Smooth muscle cell (in vitro differentiated cells): ENCODE measurements at regions not wholly inside any gene's neighbourhood (a gene's known extent, or its start where the extent isn't known, plus 50 kb on each side); places are given as distances from the start of the nearest gene placed in this dataset.

Experiments used
- DNase-seq: peaks from one replicate; lab custom pipeline; 2025; ENCODE audit not compliant: unreplicated experiment; lab: John Stamatoyannopoulos, UW
- H2AFZ ChIP-seq: fragments of 200-600 bp; sonication (generic); 2 replicates; pipeline ENCODE4 v1.6.0; 2016; ENCODE audit warnings: antibody characterized with exemption, low read depth, mild to moderate bottlenecking
- H3F3A ChIP-seq: fragments of 200-600 bp; sonication (generic); 2 replicates; pipeline ENCODE4 v1.6.0; 2017; ENCODE audit warnings: antibody characterized with exemption, low read depth
- H3K27ac ChIP-seq: fragments of 200-600 bp; sonication (generic); 2 replicates; pipeline ENCODE4 v1.5.1; 2016; ENCODE audit warnings: low read depth, mild to moderate bottlenecking
- H3K27me3 ChIP-seq: fragments of 200-600 bp; sonication (generic); 2 replicates; pipeline ENCODE4 v1.6.1; 2016; ENCODE audit warnings: low read depth, mild to moderate bottlenecking
- H3K36me3 ChIP-seq: fragments of 200-600 bp; sonication (generic); 2 replicates; pipeline ENCODE4 v1.5.1; 2016; ENCODE audit warnings: low read depth
- H3K4me1 ChIP-seq: fragments of 200-600 bp; sonication (generic); 2 replicates; pipeline ENCODE4 v1.5.1; 2016; ENCODE audit warnings: low read depth
- H3K4me2 ChIP-seq: fragments of 200-600 bp; sonication (generic); 2 replicates; pipeline ENCODE4 v1.6.0; 2016; ENCODE audit warnings: mild to moderate bottlenecking
- H3K4me3 ChIP-seq: fragments of 200-600 bp; sonication (generic); 2 replicates; pipeline ENCODE4 v1.5.1; 2016; ENCODE audit warnings: mild to moderate bottlenecking
- H3K79me2 ChIP-seq: fragments of 200-600 bp; sonication (generic); 2 replicates; pipeline ENCODE4 v1.6.0; 2016; ENCODE audit warnings: low read depth, mild to moderate bottlenecking
- H3K9ac ChIP-seq: fragments of 200-600 bp; sonication (generic); 2 replicates; pipeline ENCODE4 v1.6.0; 2016; ENCODE audit warnings: low read depth
- H3K9me3 ChIP-seq: fragments of 200-600 bp; sonication (generic); replicated peaks from 2 replicates; pipeline ENCODE4 v1.5.1; 2016; ENCODE audit warnings: low read depth
- H4K20me1 ChIP-seq: fragments of 200-600 bp; sonication (generic); 2 replicates; pipeline ENCODE4 v1.6.0; 2016; ENCODE audit warnings: low read depth
- WGBS: methylation state at CpG from one replicate; pipeline ENCODE4 v1.1.7; 2016; ENCODE audit warnings: low lambda C conversion rate; 5-methylcytosine and 5-hydroxymethylcytosine counted together
- TF ChIP-seq, protein P1 (sequence below): fragments of 200-600 bp; sonication (generic); IDR thresholded peaks from 2 replicates; pipeline ENCODE4 v1.5.1; 2017; ENCODE audit warnings: borderline replicate concordance, mild to moderate bottlenecking, antibody characterized with exemption; ENCODE audit not compliant: insufficient read depth, poor library complexity, severe bottlenecking

DNA sequence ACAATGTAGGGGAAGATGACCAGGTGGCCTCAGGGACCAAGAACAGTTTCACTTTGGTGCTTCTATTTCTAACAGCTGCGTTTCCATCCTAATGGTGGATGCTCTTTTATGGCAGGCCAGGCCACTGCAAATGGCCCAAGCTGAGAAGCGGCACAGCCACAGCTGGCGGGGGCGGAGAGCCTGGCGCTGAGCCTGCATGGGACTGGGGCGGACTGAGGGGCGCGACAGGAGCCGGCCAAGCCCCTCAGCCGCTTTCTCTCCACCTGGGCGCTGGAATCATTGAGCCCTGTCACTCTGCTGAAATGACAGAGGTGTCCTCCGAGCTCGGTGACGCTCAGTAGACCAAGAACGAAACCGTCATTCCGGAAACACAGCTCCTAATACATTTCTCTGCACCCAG is 317.3 kb upstream of the PDE4D start:
- no peak overlapping the region for H3K4me3 ChIP-seq
- no peaks in the 10 kb centered on the region for H3K4me1 ChIP-seq
- no peaks in the 10 kb centered on the region for H3K27me3 ChIP-seq
- H3K9ac ChIP-seq = no peak overlapping the region
- H3K36me3 ChIP-seq = no peaks in the 10 kb centered on the region
- no peak overlapping the region for H3K4me2 ChIP-seq
- H2AFZ ChIP-seq = no peak overlapping the region
- H3K27ac ChIP-seq = no peak overlapping the region
- TF ChIP-seq, protein P1, sequence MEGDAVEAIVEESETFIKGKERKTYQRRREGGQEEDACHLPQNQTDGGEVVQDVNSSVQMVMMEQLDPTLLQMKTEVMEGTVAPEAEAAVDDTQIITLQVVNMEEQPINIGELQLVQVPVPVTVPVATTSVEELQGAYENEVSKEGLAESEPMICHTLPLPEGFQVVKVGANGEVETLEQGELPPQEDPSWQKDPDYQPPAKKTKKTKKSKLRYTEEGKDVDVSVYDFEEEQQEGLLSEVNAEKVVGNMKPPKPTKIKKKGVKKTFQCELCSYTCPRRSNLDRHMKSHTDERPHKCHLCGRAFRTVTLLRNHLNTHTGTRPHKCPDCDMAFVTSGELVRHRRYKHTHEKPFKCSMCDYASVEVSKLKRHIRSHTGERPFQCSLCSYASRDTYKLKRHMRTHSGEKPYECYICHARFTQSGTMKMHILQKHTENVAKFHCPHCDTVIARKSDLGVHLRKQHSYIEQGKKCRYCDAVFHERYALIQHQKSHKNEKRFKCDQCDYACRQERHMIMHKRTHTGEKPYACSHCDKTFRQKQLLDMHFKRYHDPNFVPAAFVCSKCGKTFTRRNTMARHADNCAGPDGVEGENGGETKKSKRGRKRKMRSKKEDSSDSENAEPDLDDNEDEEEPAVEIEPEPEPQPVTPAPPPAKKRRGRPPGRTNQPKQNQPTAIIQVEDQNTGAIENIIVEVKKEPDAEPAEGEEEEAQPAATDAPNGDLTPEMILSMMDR = no peak
- H3K9me3 ChIP-seq = no peaks in the 10 kb centered on the region
- no peaks in the 10 kb centered on the region for H3F3A ChIP-seq
- DNase-seq = no peak
- no peaks in the 10 kb centered on the region for H3K79me2 ChIP-seq
- no peaks in the 10 kb centered on the region for H4K20me1 ChIP-seq
- WGBS = 91% methylated on average over 17 of the region's 17 CpGs

DNA sequence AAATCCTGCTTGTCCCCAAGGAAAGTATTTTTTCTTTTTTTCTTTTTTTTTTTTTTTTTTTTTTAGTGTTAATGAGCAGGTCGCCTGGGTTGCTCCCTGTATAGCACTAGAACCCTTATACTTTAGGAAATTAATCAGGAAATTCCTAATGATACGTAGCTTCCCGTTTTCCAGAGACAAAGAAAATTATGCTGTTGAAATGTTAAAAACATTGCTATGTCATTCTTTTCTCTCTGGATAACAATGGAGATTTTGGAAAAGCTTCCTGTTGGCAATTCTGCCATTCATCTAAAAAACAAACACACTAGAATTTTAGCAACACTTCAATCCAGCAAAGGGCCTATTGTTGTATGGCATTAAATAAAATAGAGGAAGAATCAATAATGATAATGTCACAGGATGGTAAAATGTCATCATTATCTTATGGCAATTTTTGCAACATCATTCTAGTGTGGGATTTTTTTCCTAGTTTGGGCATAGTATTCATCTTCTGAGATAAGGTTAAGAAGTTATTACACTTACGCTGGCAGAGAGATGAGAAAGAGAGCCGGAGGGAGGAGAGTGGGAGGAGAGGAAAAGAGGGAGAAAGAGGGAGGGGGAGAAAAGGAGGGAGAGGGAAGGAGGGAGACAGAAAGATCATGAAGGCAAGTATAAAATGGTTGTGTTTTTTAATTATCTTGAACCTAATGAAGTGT is 315.8 kb upstream of the PDE4D start:
- H3K79me2 ChIP-seq = no peaks in the 10 kb centered on the region
- H3K27me3 ChIP-seq = no peaks in the 10 kb centered on the region
- 47% methylated on average over 5 of the region's 5 CpGs for WGBS
- H3K4me1 ChIP-seq = no peaks in the 10 kb centered on the region
- no peaks in the 10 kb centered on the region for H3F3A ChIP-seq
- H3K4me3 ChIP-seq = no peak overlapping the region
- TF ChIP-seq, protein P1 = no peak
- peak overlapping the region; percentile 68 for H2AFZ ChIP-seq
- H3K9me3 ChIP-seq = no peaks in the 10 kb centered on the region
- DNase-seq = no peak
- H4K20me1 ChIP-seq = no peaks in the 10 kb centered on the region
- no peak overlapping the region for H3K27ac ChIP-seq
- no peak overlapping the region for H3K4me2 ChIP-seq
- no peaks in the 10 kb centered on the region for H3K36me3 ChIP-seq
- H3K9ac ChIP-seq = no peak overlapping the region

DNA sequence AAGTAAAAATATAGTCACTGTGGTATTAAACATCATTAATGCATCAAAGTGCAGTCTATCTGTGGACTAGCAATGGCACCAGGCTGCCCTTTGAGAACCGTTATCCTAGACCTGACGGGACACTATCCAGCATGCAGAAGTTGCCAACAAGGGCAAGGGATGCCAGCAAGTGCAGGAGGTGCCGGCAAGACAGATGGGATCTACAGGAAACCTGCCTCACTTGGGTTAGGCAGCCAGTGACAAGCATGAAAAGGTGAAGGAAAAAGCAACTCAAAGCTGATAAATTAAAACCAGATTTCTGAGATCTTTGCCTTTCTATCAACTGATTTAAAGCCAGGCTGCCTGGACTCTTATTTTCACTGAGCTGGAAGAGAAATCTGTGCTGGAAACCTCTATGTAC is 315.2 kb upstream of the PDE4D start:
- TF ChIP-seq, protein P1 = no peak
- Histone ChIP-seq H3F3A (no peaks in the 10 kb centered on the region), H3K4me3 (no peak overlapping the region), H3K9me3 (no peaks in the 10 kb centered on the region), H4K20me1 (no peaks in the 10 kb centered on the region), H3K9ac (no peak overlapping the region), H3K36me3 (no peaks in the 10 kb centered on the region), H3K27me3 (no peaks in the 10 kb centered on the region), H3K4me1 (no peaks in the 10 kb centered on the region), H3K27ac (no peak overlapping the region), H2AFZ (no peak overlapping the region), H3K79me2 (no peaks in the 10 kb centered on the region), H3K4me2 (no peak overlapping the region)
- WGBS = 87% methylated on average over 3 of the region's 3 CpGs
- DNase-seq = no peak

DNA sequence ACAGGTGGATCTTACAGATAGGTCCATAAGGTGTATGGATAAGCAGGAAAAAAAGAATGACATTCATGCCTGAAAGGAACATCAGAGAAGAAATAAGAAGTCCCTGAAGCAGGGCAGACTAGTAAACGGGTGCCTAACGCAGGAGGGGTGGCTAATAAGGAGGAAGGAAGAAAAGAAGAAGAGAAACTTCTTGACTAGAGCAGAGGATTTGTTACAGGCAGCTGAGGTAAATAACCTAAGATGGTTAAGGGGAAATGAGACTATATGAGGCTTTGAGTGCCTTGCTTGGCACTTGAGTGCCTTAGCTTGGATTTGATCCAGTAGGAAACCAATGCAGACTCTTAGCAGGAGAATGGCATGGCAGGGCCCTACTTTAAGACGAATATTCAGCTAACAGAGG is 313.5 kb upstream of the PDE4D start:
- no peak overlapping the region for H3K9ac ChIP-seq
- no peaks in the 10 kb centered on the region for H3F3A ChIP-seq
- H4K20me1 ChIP-seq = no peaks in the 10 kb centered on the region
- H2AFZ ChIP-seq = no peak overlapping the region
- H3K9me3 ChIP-seq = no peaks in the 10 kb centered on the region
- WGBS = 82% methylated on average over 3 of the region's 3 CpGs
- H3K4me2 ChIP-seq = no peak overlapping the region
- no peaks in the 10 kb centered on the region for H3K36me3 ChIP-seq
- H3K27ac ChIP-seq = no peak overlapping the region
- no peaks in the 10 kb centered on the region for H3K4me1 ChIP-seq
- TF ChIP-seq, protein P1 = no peak
- no peaks in the 10 kb centered on the region for H3K27me3 ChIP-seq
- no peak overlapping the region for H3K4me3 ChIP-seq
- H3K79me2 ChIP-seq = no peaks in the 10 kb centered on the region
- no peak for DNase-seq
